ENCODE measurements at regions not wholly inside any gene's neighbourhood (a gene's known extent, or its start where the extent isn't known, plus 50 kb on each side); places are given as distances from the start of the nearest gene placed in this dataset.

DNA sequence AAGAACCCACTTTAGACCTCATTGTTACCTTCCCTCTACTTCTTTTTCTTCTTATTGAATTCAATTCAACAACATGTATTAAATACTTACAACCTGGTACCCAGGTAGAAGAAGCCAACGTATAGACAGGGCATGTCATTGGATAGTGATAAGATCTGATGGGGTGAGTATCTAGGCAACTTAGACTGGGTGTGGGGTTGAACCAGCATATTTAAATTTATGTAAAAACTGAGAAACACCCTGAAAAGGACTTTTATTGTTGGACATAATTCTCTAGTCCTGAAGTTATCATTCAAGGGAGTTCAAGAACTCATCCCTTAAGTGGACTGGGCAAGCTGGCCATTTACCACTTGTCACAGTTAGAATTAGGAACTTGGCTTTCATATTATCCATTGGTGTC lies 139.2 kb downstream of the ZIC5 start:
- DNase-seq, result no peak
- TF ChIP-seq, protein P1, sequence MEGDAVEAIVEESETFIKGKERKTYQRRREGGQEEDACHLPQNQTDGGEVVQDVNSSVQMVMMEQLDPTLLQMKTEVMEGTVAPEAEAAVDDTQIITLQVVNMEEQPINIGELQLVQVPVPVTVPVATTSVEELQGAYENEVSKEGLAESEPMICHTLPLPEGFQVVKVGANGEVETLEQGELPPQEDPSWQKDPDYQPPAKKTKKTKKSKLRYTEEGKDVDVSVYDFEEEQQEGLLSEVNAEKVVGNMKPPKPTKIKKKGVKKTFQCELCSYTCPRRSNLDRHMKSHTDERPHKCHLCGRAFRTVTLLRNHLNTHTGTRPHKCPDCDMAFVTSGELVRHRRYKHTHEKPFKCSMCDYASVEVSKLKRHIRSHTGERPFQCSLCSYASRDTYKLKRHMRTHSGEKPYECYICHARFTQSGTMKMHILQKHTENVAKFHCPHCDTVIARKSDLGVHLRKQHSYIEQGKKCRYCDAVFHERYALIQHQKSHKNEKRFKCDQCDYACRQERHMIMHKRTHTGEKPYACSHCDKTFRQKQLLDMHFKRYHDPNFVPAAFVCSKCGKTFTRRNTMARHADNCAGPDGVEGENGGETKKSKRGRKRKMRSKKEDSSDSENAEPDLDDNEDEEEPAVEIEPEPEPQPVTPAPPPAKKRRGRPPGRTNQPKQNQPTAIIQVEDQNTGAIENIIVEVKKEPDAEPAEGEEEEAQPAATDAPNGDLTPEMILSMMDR (IDR thresholded peaks at IDR 0.05), result no peak
- Histone ChIP-seq H3K36me3 (no peaks in the 10 kb centered on the region), H3K9me3 (no peaks in the 10 kb centered on the region), H3K27me3 (no peaks in the 10 kb centered on the region), H3K4me3 (no peak overlapping the region), H3K4me1 (no peaks in the 10 kb centered on the region), H3K27ac (no peak overlapping the region)
- no peak for ATAC-seq
- intact Hi-C loops (cut with DNase I), result no loop called here

DNA sequence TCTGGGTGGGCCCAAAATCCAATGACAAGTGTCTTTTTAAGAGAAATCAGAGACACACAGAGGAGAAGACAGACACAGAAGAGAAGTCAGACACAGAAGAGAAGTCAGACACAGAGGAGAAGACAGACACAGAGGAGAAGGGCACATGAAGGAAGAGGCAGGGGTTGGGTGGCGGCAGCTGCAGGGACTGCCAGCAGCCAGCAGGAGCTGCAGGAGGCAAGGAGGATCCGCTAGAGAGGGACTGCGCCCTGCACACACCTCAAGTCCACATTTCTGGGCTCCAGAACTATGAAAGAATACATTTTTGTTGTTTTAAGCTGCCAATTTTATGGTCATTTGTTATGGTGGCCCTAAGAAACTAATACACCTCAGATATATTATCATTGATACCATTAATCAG lies 140.6 kb downstream of the ZIC5 start:
- H3K36me3 ChIP-seq, result no peaks in the 10 kb centered on the region
- DNase-seq (no peak), ATAC-seq (no peak)
- no peak overlapping the region for H3K4me3 ChIP-seq
- intact Hi-C loops (cut with DNase I), result no loop called here
- TF ChIP-seq, protein P1 (IDR thresholded peaks at IDR 0.05), result no peak
- no peaks in the 10 kb centered on the region for H3K9me3 ChIP-seq
- no peaks in the 10 kb centered on the region for H3K27me3 ChIP-seq
- H3K4me1 ChIP-seq, result no peaks in the 10 kb centered on the region
- H3K27ac ChIP-seq, result no peak overlapping the region

DNA sequence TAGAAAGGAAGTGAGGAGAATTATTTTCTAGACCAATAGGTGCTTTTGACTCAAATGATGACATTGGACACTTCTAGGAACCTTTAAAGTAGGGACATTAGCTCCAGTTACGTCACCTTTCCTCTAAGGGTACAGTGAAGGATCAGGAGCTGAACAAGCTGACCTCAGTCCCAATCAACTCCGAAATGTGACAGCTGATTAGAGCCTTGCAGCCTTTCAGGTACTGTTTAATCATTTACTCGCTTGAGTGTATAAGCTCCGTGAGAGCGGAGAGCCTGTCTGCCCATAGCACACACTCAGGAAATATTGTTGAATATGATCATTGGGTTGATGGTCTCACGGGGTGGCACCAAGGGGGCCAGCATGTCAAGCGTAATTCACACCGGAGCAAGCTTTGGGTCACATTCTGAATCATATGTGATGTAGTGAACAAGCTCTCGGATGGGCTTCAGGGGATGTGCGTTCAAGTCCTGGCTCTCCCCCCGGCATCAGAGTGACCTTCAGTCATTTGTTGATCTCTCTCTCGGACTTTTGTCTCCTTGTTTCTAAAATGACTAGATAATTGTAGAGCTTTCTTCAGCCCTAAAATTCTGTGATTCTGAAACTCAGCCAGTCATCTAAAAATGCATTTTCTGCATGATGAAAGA lies 141.9 kb downstream of the ZIC5 start:
- Histone ChIP-seq H3K4me1 (no peaks in the 10 kb centered on the region), H3K4me3 (no peak overlapping the region), H3K27me3 (no peaks in the 10 kb centered on the region), H3K27ac (no peak overlapping the region), H3K36me3 (no peaks in the 10 kb centered on the region), H3K9me3 (no peaks in the 10 kb centered on the region)
- intact Hi-C loops (cut with DNase I), result no loop called here
- TF ChIP-seq, protein P1 (IDR thresholded peaks at IDR 0.05), result no peak
- ATAC-seq (no peak), DNase-seq (no peak)

DNA sequence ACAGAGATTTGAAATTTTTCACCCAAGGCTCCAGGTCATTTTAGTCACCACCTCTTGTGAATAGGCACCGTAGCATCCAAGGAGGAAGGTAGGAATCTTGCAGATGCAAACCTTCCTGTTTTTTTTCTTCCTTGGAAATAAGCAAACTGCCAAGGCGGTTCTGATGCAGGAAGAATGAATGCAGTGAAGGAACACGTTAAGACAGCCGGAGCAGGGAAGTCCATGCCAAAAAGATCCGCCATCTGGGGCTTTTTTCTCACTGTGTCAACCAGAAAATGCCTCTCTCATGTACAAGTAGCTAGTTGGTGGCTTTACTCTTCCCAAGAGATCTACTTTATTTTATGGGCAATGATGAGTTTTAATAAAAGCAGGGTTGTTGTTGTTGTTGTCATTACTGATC lies 142.4 kb downstream of the ZIC5 start:
- Histone ChIP-seq H3K27ac (no peak overlapping the region), H3K27me3 (no peaks in the 10 kb centered on the region), H3K4me3 (no peak overlapping the region), H3K36me3 (no peaks in the 10 kb centered on the region), H3K9me3 (no peaks in the 10 kb centered on the region), H3K4me1 (no peaks in the 10 kb centered on the region)
- DNase-seq, result no peak
- TF ChIP-seq, protein P1 (IDR thresholded peaks at IDR 0.05), result no peak
- intact Hi-C loops (cut with DNase I), result no loop called here
- ATAC-seq, result no peak

DNA sequence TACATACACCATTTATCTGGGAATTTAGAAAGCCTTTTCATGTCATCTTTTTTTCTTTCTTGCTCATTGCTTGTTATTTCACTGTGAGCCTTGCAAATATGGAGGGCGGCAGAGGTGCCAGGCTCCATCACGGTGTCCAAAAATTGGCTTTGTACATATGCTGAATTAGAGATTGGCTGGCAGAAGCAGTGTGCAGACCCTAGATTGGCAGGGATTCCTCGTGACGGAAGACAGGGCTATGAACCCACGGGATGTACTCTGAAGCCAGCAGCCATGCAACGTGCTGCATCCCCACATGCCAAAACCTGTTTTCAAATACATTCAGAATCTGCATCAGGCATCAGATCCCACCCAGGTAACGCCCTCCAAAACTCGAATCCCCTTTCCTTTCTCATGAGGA lies 142.8 kb downstream of the ZIC5 start:
- Histone ChIP-seq H3K27ac (no peak overlapping the region), H3K9me3 (no peaks in the 10 kb centered on the region), H3K4me1 (no peaks in the 10 kb centered on the region), H3K27me3 (no peaks in the 10 kb centered on the region), H3K4me3 (no peak overlapping the region), H3K36me3 (no peaks in the 10 kb centered on the region)
- no peak for DNase-seq
- TF ChIP-seq, protein P1 (IDR thresholded peaks at IDR 0.05), result no peak
- no peak for ATAC-seq
- intact Hi-C loops (cut with DNase I), result no loop called here

DNA sequence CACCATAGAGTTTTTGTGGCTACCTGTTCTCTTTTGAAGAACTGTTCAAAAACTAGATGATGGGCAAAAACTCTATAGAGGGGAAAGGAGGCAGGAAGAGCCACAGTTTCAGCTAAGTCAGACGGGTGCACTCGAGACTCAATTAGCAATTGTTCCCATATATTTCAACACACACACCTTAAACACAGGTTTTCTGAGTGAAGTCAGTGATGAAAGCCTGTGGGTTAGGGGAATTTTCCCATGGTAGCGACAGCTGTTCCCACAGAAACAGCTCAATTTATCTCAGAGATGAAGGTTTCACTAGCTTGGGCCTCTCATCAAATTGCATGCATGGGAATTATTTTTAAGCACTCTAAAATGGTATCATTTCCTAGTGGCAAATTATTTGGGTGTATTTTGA lies 143.4 kb downstream of the ZIC5 start:
- Histone ChIP-seq H3K36me3 (no peaks in the 10 kb centered on the region), H3K4me1 (no peaks in the 10 kb centered on the region), H3K9me3 (no peaks in the 10 kb centered on the region), H3K27me3 (no peaks in the 10 kb centered on the region), H3K4me3 (no peak overlapping the region), H3K27ac (no peak overlapping the region)
- DNase-seq (no peak), ATAC-seq (no peak)
- TF ChIP-seq, protein P1 (IDR thresholded peaks at IDR 0.05), result no peak
- intact Hi-C loops (cut with DNase I), result no loop called here

Data from upper lobe of right lung (tissue), 1 donor.